K562 (cell line): ENCODE measurements at regions not wholly inside any gene's neighbourhood (a gene's known extent, or its start where the extent isn't known, plus 50 kb on each side); places are given as distances from the start of the nearest gene placed in this dataset.

ENCODE experiments used
- ATAC-seq: fragments of 200-7000 bp; cut with Tn5 transposase; 3 replicates; pipeline ENCODE4 v1.9.1; 2020; ENCODE audit warnings: moderate library complexity
- BruUV-seq: library from RNA; stranded (reverse); fragments of 400-500 nt; replicated peaks from 2 replicates; lab custom pipeline; 2021; lab: Mats Ljungman, UMichigan
- CTCF ChIA-PET: fragments of 300-600 bp; formaldehyde crosslinking; extraction: SDS; loops from one replicate; lab custom pipeline; 2021; ENCODE audit warnings: low intra/inter-chr PET ratio; lab: Yijun Ruan, JAX
- POLR2A ChIA-PET: fragments of 300-600, 350-650 bp; sonication (Branson Sonifier 250); formaldehyde crosslinking; extraction: SDS; loops from one replicate; lab custom pipeline; 2021; ENCODE audit warnings: antibody characterized with exemption, inconsistent platforms; lab: Yijun Ruan, JAX
- DNase-seq, 4 experiments: peaks; one replicate each; pipeline versions ENCODE4 v3.0.0 to v3.0.0-alpha.2; 2011 to 2018; ENCODE audit warnings: low spot score in 3 of 4, mixed read lengths in 3 of 4; ENCODE audit errors: extremely low read depth in 1 of 4
- FAIRE-seq: peaks from 2 replicates; lab custom pipeline; 2011; peaks lifted over from hg19 to GRCh38; lab: Jason Lieb, UNC
- H2AFZ ChIP-seq: 2 replicates; pipeline ENCODE4 v1.6.0; 2011; ENCODE audit warnings: low read depth, low read length, control low read depth, inconsistent platforms
- H3K27ac ChIP-seq: fragments of 200-600 bp; 3 replicates; pipeline ENCODE4 v1.8.0; 2011; ENCODE audit warnings: low read depth, mild to moderate bottlenecking, control low read depth, inconsistent platforms, low read length, moderate library complexity, mixed read lengths; ENCODE audit errors: extremely low read depth
- H3K27me3 ChIP-seq, 2 experiments: fragments of 300-600 bp in 1 of 2; 2 replicates in 1 of 2; 3 replicates in 1 of 2; pipeline versions ENCODE4 v1.6.0 to v1.8.0; 2011; ENCODE audit warnings: inconsistent platforms in 2 of 2, low read length in 2 of 2, mild to moderate bottlenecking in 1 of 2, mixed read lengths in 1 of 2, moderate library complexity in 1 of 2; ENCODE audit not compliant: control insufficient read depth in 2 of 2, insufficient read depth in 2 of 2
- H3K36me3 ChIP-seq: fragments of 300-600 bp; 3 replicates; pipeline ENCODE4 v1.8.0; 2011; ENCODE audit warnings: mild to moderate bottlenecking, low read length, inconsistent platforms; ENCODE audit not compliant: control insufficient read depth, insufficient read depth
- H3K4me1 ChIP-seq, 2 experiments: fragments of 200-600 bp in 1 of 2; replicated peaks in 1 of 2; 2 replicates in 1 of 2; 3 replicates in 1 of 2; pipeline versions ENCODE4 v1.5.1 to v1.8.0; 2011; ENCODE audit warnings: inconsistent platforms in 2 of 2, low read length in 2 of 2, mild to moderate bottlenecking in 1 of 2, mixed read lengths in 1 of 2, moderate library complexity in 1 of 2; ENCODE audit not compliant: control insufficient read depth in 2 of 2, insufficient read depth in 2 of 2
- H3K4me2 ChIP-seq: 2 replicates; pipeline ENCODE4 v1.6.1; 2011; ENCODE audit warnings: low read length, control low read depth, inconsistent platforms, mixed read lengths; ENCODE audit not compliant: insufficient read depth
- H3K4me3 ChIP-seq: fragments of 200-600 bp; sonication (generic), shearing (Covaris generic); 2 replicates; pipeline ENCODE4 v1.5.1; 2016; ENCODE audit warnings: control low read depth, inconsistent platforms
- H3K79me2 ChIP-seq: fragments of 200-600 bp; 3 replicates; pipeline ENCODE4 v1.8.0; 2011; ENCODE audit warnings: low read length, inconsistent platforms; ENCODE audit not compliant: control insufficient read depth, insufficient read depth
- H3K9ac ChIP-seq, 2 experiments: 2 replicates each; pipeline versions ENCODE4 v1.6.0 to v1.6.1; 2011; ENCODE audit warnings: low read depth in 2 of 2, low read length in 2 of 2, control low read depth in 1 of 2, inconsistent platforms in 1 of 2, mild to moderate bottlenecking in 1 of 2, mixed read lengths in 1 of 2; ENCODE audit not compliant: insufficient read depth in 1 of 2
- H3K9me1 ChIP-seq: one replicate; pipeline ENCODE4 v1.6.0; 2011; ENCODE audit warnings: inconsistent platforms, mild to moderate bottlenecking, low read length, moderate library complexity; ENCODE audit not compliant: control insufficient read depth, insufficient read depth
- H3K9me3 ChIP-seq: replicated peaks from 2 replicates; pipeline ENCODE4 v1.5.1; 2011; ENCODE audit warnings: low read depth, low read length, inconsistent platforms; ENCODE audit not compliant: control insufficient read depth, insufficient read depth
- H4K20me1 ChIP-seq: replicated peaks from 2 replicates; pipeline ENCODE4 v1.6.1; 2011; ENCODE audit warnings: low read length, inconsistent platforms, mixed read lengths; ENCODE audit not compliant: control insufficient read depth, insufficient read depth
- CTCFL ChIP-seq: IDR thresholded peaks from 2 replicates; pipeline ENCODE4 v1.6.1; 2011; ENCODE audit warnings: borderline replicate concordance, low read depth, mild to moderate bottlenecking, moderate library complexity, low read length; ENCODE audit not compliant: insufficient read depth, poor library complexity, severe bottlenecking
- PTBP1 ChIP-seq: fragments of 200-400 bp; formaldehyde crosslinking; IDR thresholded peaks from 2 replicates; pipeline ENCODE4 v1.6.1; 2017; ENCODE audit warnings: low read depth, low read length
- SIN3B ChIP-seq: fragments of 450-650 bp; IDR thresholded peaks from 2 replicates; pipeline ENCODE4 v1.6.1; 2017; ENCODE audit warnings: low read depth, mild to moderate bottlenecking, moderate library complexity
- SNRNP70 ChIP-seq: fragments of 200-400 bp; formaldehyde crosslinking; optimal IDR thresholded peaks from 2 replicates; pipeline ENCODE3; 2017; ENCODE audit warnings: low read depth, low read length
- SRSF3 ChIP-seq: fragments of 200-400 bp; formaldehyde crosslinking; IDR thresholded peaks from 2 replicates; pipeline ENCODE4 v1.6.1; 2016; ENCODE audit warnings: mild to moderate bottlenecking, low read length, moderate library complexity; ENCODE audit not compliant: insufficient read depth
- TOE1 ChIP-seq, 2 experiments: fragments of 450-650 bp in 1 of 2; sonication (generic) in 1 of 2; formaldehyde crosslinking in 1 of 2; IDR thresholded peaks; 2 replicates each; pipeline versions ENCODE4 v1.7.1 to v1.8.0; 2016 to 2022; ENCODE audit warnings: borderline replicate concordance in 2 of 2, mild to moderate bottlenecking in 2 of 2, antibody characterized with exemption in 1 of 2, inconsistent platforms in 1 of 2, low read depth in 1 of 2, missing genetic modification reagents in 1 of 2, moderate library complexity in 1 of 2
- ZBTB1 ChIP-seq: sonication (generic); formaldehyde crosslinking; IDR thresholded peaks from 2 replicates; pipeline ENCODE4 v1.8.1; 2023; ENCODE audit warnings: missing genetic modification reagents, low read depth, mild to moderate bottlenecking, borderline replicate concordance
- ZSCAN29 ChIP-seq: fragments of 450-650 bp; IDR thresholded peaks from 2 replicates; pipeline ENCODE4 v1.6.1; 2017
- WGBS: fragments of 100-300 bp; shearing (Covaris generic); methylation state at CpG from one replicate; pipeline ENCODE4 v1.1.6; 2016; ENCODE audit warnings: low coverage, mixed read lengths; ENCODE audit not compliant: insufficient coverage; ENCODE audit errors: missing lambda C conversion rate; 5-methylcytosine and 5-hydroxymethylcytosine counted together
- in situ Hi-C: fragments of 300-500 bp; cut with MboI; formaldehyde crosslinking; loops from 4 replicates; pipeline ENCODE4 v1.15.0; 2018; ENCODE audit warnings: inconsistent platforms, mixed read lengths
- intact Hi-C: fragments of 100-400 bp; cut with micrococcal nuclease; formaldehyde crosslinking; loops from 2 replicates; pipeline ENCODE4 v1.14.2; 2022

- intact Hi-C loops: no loop called here
- CTCF ChIA-PET: no interaction called here
- TF ChIP-seq SIN3B: no peak
- no peaks in the 10 kb centered on the region for H3K79me2 ChIP-seq
- H3K9me3 ChIP-seq: no peaks in the 10 kb centered on the region; the same call in 1 of the 2 replicates
- no peaks in the 10 kb centered on the region for H3K27me3 ChIP-seq
- no peaks in the 10 kb centered on the region for H3K9me1 ChIP-seq
- POLR2A ChIA-PET: no interaction called here
- BruUV-seq: no TSS peak
- no peaks in the 10 kb centered on the region for H3K4me1 ChIP-seq
- no peak overlapping the region for H3K9ac ChIP-seq
- in situ Hi-C loops: no loop called here
- no peak for FAIRE-seq
- no peak overlapping the region for H2AFZ ChIP-seq
- no peak for ATAC-seq
- H3K27ac ChIP-seq: no peak overlapping the region
- 0% methylated on average over 1 of the region's 1 CpG for WGBS
- H3K4me2 ChIP-seq: no peak overlapping the region
- no peaks in the 10 kb centered on the region for H3K36me3 ChIP-seq
- no peak for DNase-seq
- no peaks in the 10 kb centered on the region for H4K20me1 ChIP-seq
- H3K4me3 ChIP-seq: no peak overlapping the region
Observed at GRCh38 chr7:69199661-69200060, 398.6 kb upstream of the AUTS2 start.

DNA sequence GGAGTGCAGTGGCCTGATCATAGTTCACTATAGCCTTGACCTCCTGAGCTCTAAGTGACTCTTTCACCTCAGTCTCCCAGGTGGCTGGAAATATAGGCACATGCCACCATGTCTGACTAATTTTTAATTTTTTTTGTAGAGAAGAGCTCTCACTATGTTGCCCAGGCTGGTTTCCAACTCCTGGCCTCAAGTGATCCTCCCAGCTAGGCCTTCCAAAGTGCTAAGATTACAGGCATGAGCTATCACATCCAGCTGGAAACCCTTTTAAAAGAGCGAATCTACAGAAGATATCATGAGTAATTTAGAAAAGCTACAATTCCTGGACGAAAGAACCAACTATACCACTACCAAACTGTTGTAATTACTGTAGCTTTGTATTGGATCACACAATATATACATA lies 394.4 kb upstream of the AUTS2 start:
- H3K9me1 ChIP-seq: no peaks in the 10 kb centered on the region
- WGBS: 0% methylated on average over 2 of the region's 2 CpGs
- H3K4me3 ChIP-seq: no peak overlapping the region
- H3K27ac ChIP-seq: no peak overlapping the region
- ATAC-seq (no peak), FAIRE-seq (no peak), DNase-seq (no peak)
- H3K79me2 ChIP-seq: no peaks in the 10 kb centered on the region
- no TSS peak for BruUV-seq
- no peaks in the 10 kb centered on the region for H3K4me1 ChIP-seq
- no peaks in the 10 kb centered on the region for H3K27me3 ChIP-seq
- H3K36me3 ChIP-seq: no peaks in the 10 kb centered on the region
- intact Hi-C loops (no loop called here), in situ Hi-C loops (no loop called here)
- POLR2A ChIA-PET: interaction anchor here (1.1 to 1.2 kb wide), 2 partner anchors 12 to 20 kb away, joined by 3 read pairs; no protein-coding TSS in a partner anchor
- no peaks in the 10 kb centered on the region for H4K20me1 ChIP-seq
- H3K9ac ChIP-seq: no peak overlapping the region
- no peak overlapping the region for H2AFZ ChIP-seq
- H3K4me2 ChIP-seq: no peak overlapping the region
- CTCF ChIA-PET: no interaction called here
- no peaks in the 10 kb centered on the region; the same call in 1 of the 2 replicates for H3K9me3 ChIP-seq
- TF ChIP-seq PTBP1 (no peak), TOE1 (IDR thresholded peaks at IDR 0.05; ENCODE audit: borderline replicate concordance) (no peak), TOE1 (CRISPR knock-in tag; IDR thresholded peaks at IDR 0.05; ENCODE audit: borderline replicate concordance, low read depth) (no peak), SNRNP70 (no peak), ZBTB1 (CRISPR knock-in tag) (no peak), ZSCAN29 (no peak), CTCFL (no peak), SRSF3 (no peak)
- TF ChIP-seq, all 486 proteins: peak for 0
